K562 (cell line): ENCODE measurements at regions not wholly inside any gene's neighbourhood (a gene's known extent, or its start where the extent isn't known, plus 50 kb on each side); places are given as distances from the start of the nearest gene placed in this dataset.

Experiments
- AFF4 ChIP-seq: sonication (generic); formaldehyde crosslinking; IDR thresholded peaks from 2 replicates; pipeline ENCODE4 v1.8.0; 2023; ENCODE audit warnings: mild to moderate bottlenecking, missing genetic modification reagents
- E2F3 ChIP-seq: fragments of 250-450 bp; sonication (Bioruptor Pico); IDR thresholded peaks from 2 replicates; pipeline ENCODE4 v1.4.0; 2020; ENCODE audit warnings: mild to moderate bottlenecking
- POLR2AphosphoS5 ChIP-seq: IDR thresholded peaks from 2 replicates; pipeline ENCODE4 v1.6.1; 2011; ENCODE audit warnings: mild to moderate bottlenecking, low read depth, low read length, moderate library complexity; ENCODE audit not compliant: control insufficient read depth, insufficient read depth
- SIN3B ChIP-seq: fragments of 450-650 bp; IDR thresholded peaks from 2 replicates; pipeline ENCODE4 v1.6.1; 2017; ENCODE audit warnings: low read depth, mild to moderate bottlenecking, moderate library complexity
- SRSF3 ChIP-seq: fragments of 200-400 bp; formaldehyde crosslinking; IDR thresholded peaks from 2 replicates; pipeline ENCODE4 v1.6.1; 2016; ENCODE audit warnings: mild to moderate bottlenecking, low read length, moderate library complexity; ENCODE audit not compliant: insufficient read depth
- TEAD4 ChIP-seq, 2 experiments: sonication (generic) in 1 of 2; formaldehyde crosslinking in 1 of 2; IDR thresholded peaks; 2 replicates each; pipeline versions ENCODE4 v1.6.1 to v1.8.0; 2012 to 2022; ENCODE audit warnings: borderline replicate concordance in 1 of 2, inconsistent platforms in 1 of 2, low read length in 1 of 2, mild to moderate bottlenecking in 1 of 2, missing genetic modification reagents in 1 of 2
- TOE1 ChIP-seq, 2 experiments: fragments of 450-650 bp in 1 of 2; sonication (generic) in 1 of 2; formaldehyde crosslinking in 1 of 2; IDR thresholded peaks; 2 replicates each; pipeline versions ENCODE4 v1.7.1 to v1.8.0; 2016 to 2022; ENCODE audit warnings: borderline replicate concordance in 2 of 2, mild to moderate bottlenecking in 2 of 2, antibody characterized with exemption in 1 of 2, inconsistent platforms in 1 of 2, low read depth in 1 of 2, missing genetic modification reagents in 1 of 2, moderate library complexity in 1 of 2
- ZEB2 ChIP-seq: fragments of 450-650 bp; IDR thresholded peaks from 2 replicates; pipeline ENCODE4 v1.6.1; 2016
- ZNF23 ChIP-seq: fragments of 250-450 bp; sonication (Bioruptor Pico); IDR thresholded peaks from 2 replicates; pipeline ENCODE4 v1.4.0; 2020; ENCODE audit warnings: mild to moderate bottlenecking
- ZNF24 ChIP-seq: fragments of 450-650 bp; IDR thresholded peaks from 2 replicates; pipeline ENCODE4 v1.6.1; 2016

- TF ChIP-seq SRSF3 (no peak), TOE1 (IDR thresholded peaks at IDR 0.05; ENCODE audit: borderline replicate concordance) (no peak), TOE1 (CRISPR knock-in tag; IDR thresholded peaks at IDR 0.05; ENCODE audit: borderline replicate concordance, low read depth) (no peak), ZNF24 (no peak), TEAD4 (IDR thresholded peaks at IDR 0.05; ENCODE audit: low read length) (no peak), TEAD4 (CRISPR knock-in tag; IDR thresholded peaks at IDR 0.05; ENCODE audit: borderline replicate concordance) (no peak), POLR2AphosphoS5 (no peak), SIN3B (no peak), ZNF23 (no peak), ZEB2 (no peak), E2F3 (CRISPR knock-in tag) (no peak), AFF4 (CRISPR knock-in tag) (no peak)
Observed at GRCh38 chr17:68693896-68694295, 92.7 kb upstream of the FAM20A start.
